Karpas-422 (cell line): ENCODE measurements at regions not wholly inside any gene's neighbourhood (a gene's known extent, or its start where the extent isn't known, plus 50 kb on each side); places are given as distances from the start of the nearest gene placed in this dataset.
"Not testable (repeated sequence)": the region's sequence is repeated elsewhere in the genome, so short reads cannot be mapped to it uniquely, and the experiment has no call there.

Experiments used
- DNase-seq: peaks from one replicate; pipeline ENCODE4 v3.0.0-alpha.2; 2015
- H2AFZ ChIP-seq: fragments of 200-600 bp; sonication (generic); 2 replicates; pipeline ENCODE4 v1.6.1; 2014; ENCODE audit warnings: antibody characterized with exemption, low read length, mixed read lengths
- H3K27ac ChIP-seq: fragments of 200-600 bp; sonication (generic); 2 replicates; pipeline ENCODE4 v1.5.1; 2014; ENCODE audit warnings: mild to moderate bottlenecking, low read length, moderate library complexity
- H3K27me3 ChIP-seq: fragments of 200-600 bp; sonication (generic); 2 replicates; pipeline ENCODE4 v1.6.1; 2014; ENCODE audit warnings: low read length, mixed read lengths
- H3K36me3 ChIP-seq: fragments of 200-600 bp; sonication (generic); 2 replicates; pipeline ENCODE4 v1.6.1; 2014; ENCODE audit warnings: low read length, mixed read lengths; ENCODE audit not compliant: insufficient read depth
- H3K4me1 ChIP-seq: fragments of 200-600 bp; sonication (generic); 2 replicates; pipeline ENCODE4 v1.6.1; 2014; ENCODE audit warnings: mild to moderate bottlenecking, low read length, mixed read lengths
- H3K4me2 ChIP-seq: fragments of 200-600 bp; sonication (generic); 2 replicates; pipeline ENCODE4 v1.6.1; 2014; ENCODE audit warnings: low read length, low read depth, mild to moderate bottlenecking; ENCODE audit not compliant: poor library complexity, severe bottlenecking
- H3K4me3 ChIP-seq: fragments of 200-600 bp; sonication (generic); 2 replicates; pipeline ENCODE4 v1.5.1; 2014; ENCODE audit warnings: mild to moderate bottlenecking, antibody characterized with exemption, low read length, mixed read lengths
- H3K79me2 ChIP-seq: fragments of 200-600 bp; sonication (generic); 2 replicates; pipeline ENCODE4 v1.6.1; 2014; ENCODE audit warnings: mild to moderate bottlenecking, low read length, mixed read lengths
- H3K9ac ChIP-seq: fragments of 200-600 bp; sonication (generic); 2 replicates; pipeline ENCODE4 v1.6.0; 2014; ENCODE audit warnings: low read length
- H3K9me2 ChIP-seq: fragments of 200-600 bp; sonication (generic), shearing (Covaris generic); replicated peaks from 2 replicates; pipeline ENCODE4 v1.6.0; 2014; ENCODE audit warnings: mild to moderate bottlenecking, low read length, moderate library complexity; ENCODE audit not compliant: insufficient read depth
- H3K9me3 ChIP-seq: fragments of 300-700, 200-600 bp; sonication (generic); 2 replicates; pipeline ENCODE4 v1.6.1; 2014; ENCODE audit warnings: low read length, mixed read lengths
- H4K20me1 ChIP-seq: fragments of 200-600 bp; sonication (generic); 2 replicates; pipeline ENCODE4 v1.6.1; 2014; ENCODE audit warnings: mild to moderate bottlenecking, antibody characterized with exemption, low read length, low read depth; ENCODE audit not compliant: insufficient read depth

GRCh38 chr2:153635494-153635893 lies 156.9 kb upstream of the RPRM start:
- Histone ChIP-seq H3K4me1 (no peaks in the 10 kb centered on the region), H3K9me2 (no peaks in the 10 kb centered on the region), H3K4me3 (no peak overlapping the region), H3K79me2 (no peaks in the 10 kb centered on the region), H2AFZ (no peak overlapping the region), H3K9me3 (no peaks in the 10 kb centered on the region), H3K27ac (no peak overlapping the region), H3K9ac (no peak overlapping the region), H4K20me1 (no peaks in the 10 kb centered on the region), H3K27me3 (no peaks in the 10 kb centered on the region), H3K4me2 (no peak overlapping the region), H3K36me3 (no peaks in the 10 kb centered on the region)
- no peak for DNase-seq

GRCh38 chr2:153641046-153641445 lies 162.5 kb upstream of the RPRM start:
- H3K4me2 ChIP-seq = no peak overlapping the region

GRCh38 chr2:153644955-153645354 lies 166.4 kb upstream of the RPRM start:
- no peak overlapping the region for H3K27ac ChIP-seq
- H3K9me2 ChIP-seq = no peaks in the 10 kb centered on the region
- no peaks in the 10 kb centered on the region for H3K27me3 ChIP-seq
- no peaks in the 10 kb centered on the region for H3K79me2 ChIP-seq
- no peak overlapping the region for H3K4me3 ChIP-seq
- H3K36me3 ChIP-seq = no peaks in the 10 kb centered on the region
- no peaks in the 10 kb centered on the region for H4K20me1 ChIP-seq
- DNase-seq = no peak
- no peak overlapping the region for H2AFZ ChIP-seq
- H3K9ac ChIP-seq = no peak overlapping the region
- no peaks in the 10 kb centered on the region for H3K9me3 ChIP-seq
- H3K4me1 ChIP-seq = no peaks in the 10 kb centered on the region
- H3K4me2 ChIP-seq = no peak overlapping the region

More at GRCh38 chr2:153641046-153641445, 162.5 kb upstream of the RPRM start:
- Histone ChIP-seq H3K4me1 (no peaks in the 10 kb centered on the region), H2AFZ (no peak overlapping the region), H3K9me2 (no peaks in the 10 kb centered on the region), H3K9me3 (no peaks in the 10 kb centered on the region), H3K4me3 (no peak overlapping the region), H3K27me3 (no peaks in the 10 kb centered on the region), H4K20me1 (no peaks in the 10 kb centered on the region), H3K36me3 (no peaks in the 10 kb centered on the region), H3K79me2 (no peaks in the 10 kb centered on the region), H3K27ac (no peak overlapping the region), H3K9ac (no peak overlapping the region)
- DNase-seq = no peak

- H3K9ac ChIP-seq = no peak overlapping the region
- H3K9me2 ChIP-seq = no peaks in the 10 kb centered on the region
- H3K27ac ChIP-seq = no peak overlapping the region
- H3K27me3 ChIP-seq = no peaks in the 10 kb centered on the region
- H2AFZ ChIP-seq = no peak overlapping the region
- no peaks in the 10 kb centered on the region for H3K36me3 ChIP-seq
- DNase-seq = no peak
- H3K79me2 ChIP-seq = no peaks in the 10 kb centered on the region
- no peaks in the 10 kb centered on the region for H4K20me1 ChIP-seq
- H3K4me2 ChIP-seq = no peak overlapping the region
- H3K4me3 ChIP-seq = no peak overlapping the region
- H3K4me1 ChIP-seq = no peaks in the 10 kb centered on the region
- H3K9me3 ChIP-seq = no peaks in the 10 kb centered on the region
Measured at GRCh38 chr2:153645599-153645998, 167.0 kb upstream of the RPRM start.

DNA sequence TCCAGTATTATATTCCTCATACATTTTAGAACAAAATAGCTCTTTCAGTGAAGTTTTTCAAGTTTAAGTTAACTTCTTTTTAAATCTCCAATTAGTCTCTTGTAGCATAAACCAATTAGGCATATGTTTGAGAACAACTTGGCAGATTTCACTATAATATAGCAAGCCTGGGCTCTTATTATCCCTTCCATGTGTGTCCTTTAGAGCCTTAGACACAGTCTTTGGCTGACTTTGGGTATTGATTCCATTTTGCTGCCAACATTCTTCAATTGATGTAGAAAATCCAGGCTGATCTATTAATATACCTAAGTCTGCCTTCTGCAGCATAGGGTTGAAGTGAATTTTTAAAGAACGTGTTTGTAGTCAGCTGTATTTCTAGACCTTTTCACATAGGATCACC lies 179.1 kb upstream of the RPRM start:
- H3K27ac ChIP-seq = no peak overlapping the region
- H3K4me3 ChIP-seq = no peak overlapping the region
- H3K4me1 ChIP-seq = no peaks in the 10 kb centered on the region
- H3K36me3 ChIP-seq = no peaks in the 10 kb centered on the region
- no peaks in the 10 kb centered on the region for H3K79me2 ChIP-seq
- H2AFZ ChIP-seq = no peak overlapping the region
- no peak for DNase-seq
- H4K20me1 ChIP-seq = no peaks in the 10 kb centered on the region
- no peak overlapping the region for H3K4me2 ChIP-seq
- H3K9me3 ChIP-seq = no peaks in the 10 kb centered on the region
- no peak overlapping the region for H3K9ac ChIP-seq
- H3K27me3 ChIP-seq = no peaks in the 10 kb centered on the region
- no peaks in the 10 kb centered on the region for H3K9me2 ChIP-seq

- H3K9ac ChIP-seq = no peak overlapping the region
- no peak overlapping the region for H3K27ac ChIP-seq
- H3K27me3 ChIP-seq = no peaks in the 10 kb centered on the region
- no peaks in the 10 kb centered on the region for H3K79me2 ChIP-seq
- DNase-seq = no peak
- H4K20me1 ChIP-seq = no peaks in the 10 kb centered on the region
- no peak overlapping the region for H3K4me3 ChIP-seq
- H2AFZ ChIP-seq = no peak overlapping the region
- no peak overlapping the region for H3K4me2 ChIP-seq
- H3K4me1 ChIP-seq = no peaks in the 10 kb centered on the region
- no peaks in the 10 kb centered on the region for H3K36me3 ChIP-seq
- no peaks in the 10 kb centered on the region for H3K9me3 ChIP-seq
- no peaks in the 10 kb centered on the region for H3K9me2 ChIP-seq
Measured at GRCh38 chr2:153661801-153662200, 183.2 kb upstream of the RPRM start.

DNA sequence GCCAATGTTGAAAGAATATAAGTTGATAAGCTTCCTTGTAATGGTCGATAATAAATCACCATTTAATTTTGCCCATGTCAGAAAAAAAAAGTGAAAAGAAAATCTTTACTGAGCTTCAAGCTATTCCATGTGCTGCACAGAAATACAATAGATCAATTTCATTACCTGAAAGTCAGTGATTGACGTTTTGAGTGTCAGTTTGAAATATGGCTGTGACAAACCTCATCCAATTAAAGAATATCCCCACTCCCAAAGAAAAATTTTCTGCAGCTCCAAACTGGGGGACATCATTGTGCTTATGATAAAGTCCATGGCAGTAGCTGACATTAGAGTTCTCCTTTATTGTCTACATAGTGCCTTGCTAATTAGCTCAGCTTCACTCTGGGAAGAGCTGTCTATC lies 184.8 kb upstream of the RPRM start:
- no peaks in the 10 kb centered on the region for H3K36me3 ChIP-seq
- no peak overlapping the region for H3K9ac ChIP-seq
- H4K20me1 ChIP-seq = no peaks in the 10 kb centered on the region
- no peaks in the 10 kb centered on the region for H3K9me2 ChIP-seq
- no peaks in the 10 kb centered on the region for H3K79me2 ChIP-seq
- DNase-seq = no peak
- H3K4me1 ChIP-seq = no peaks in the 10 kb centered on the region
- no peak overlapping the region for H3K27ac ChIP-seq
- no peaks in the 10 kb centered on the region for H3K27me3 ChIP-seq
- no peak overlapping the region for H3K4me2 ChIP-seq
- no peak overlapping the region for H3K4me3 ChIP-seq
- H3K9me3 ChIP-seq = no peaks in the 10 kb centered on the region
- no peak overlapping the region for H2AFZ ChIP-seq

DNA sequence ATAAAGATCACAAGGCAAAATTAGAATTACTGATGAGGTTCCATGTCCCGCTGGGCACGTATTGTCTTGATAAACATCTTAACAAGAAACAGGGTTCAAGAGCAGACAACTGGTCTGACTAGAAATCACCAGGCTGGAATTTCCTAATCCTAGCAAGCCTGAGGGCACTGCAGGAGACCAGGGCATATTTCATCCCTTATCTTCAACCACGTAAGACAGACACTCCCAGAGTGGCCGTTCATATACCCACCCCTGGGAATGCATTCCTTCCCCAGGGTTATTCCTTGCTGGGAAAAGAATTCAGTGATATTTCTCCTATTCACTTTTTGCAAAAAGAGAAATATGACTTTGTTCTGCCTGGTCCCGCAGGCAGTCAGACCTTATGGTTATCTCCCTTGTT lies 185.4 kb upstream of the RPRM start:
- H3K4me1 ChIP-seq, H3K27me3 ChIP-seq, DNase-seq, H2AFZ ChIP-seq, H3K9ac ChIP-seq, H4K20me1 ChIP-seq, H3K79me2 ChIP-seq, H3K4me3 ChIP-seq, H3K27ac ChIP-seq, H3K9me2 ChIP-seq, H3K4me2 ChIP-seq, H3K36me3 ChIP-seq, H3K9me3 ChIP-seq: not testable (repeated sequence)

DNA sequence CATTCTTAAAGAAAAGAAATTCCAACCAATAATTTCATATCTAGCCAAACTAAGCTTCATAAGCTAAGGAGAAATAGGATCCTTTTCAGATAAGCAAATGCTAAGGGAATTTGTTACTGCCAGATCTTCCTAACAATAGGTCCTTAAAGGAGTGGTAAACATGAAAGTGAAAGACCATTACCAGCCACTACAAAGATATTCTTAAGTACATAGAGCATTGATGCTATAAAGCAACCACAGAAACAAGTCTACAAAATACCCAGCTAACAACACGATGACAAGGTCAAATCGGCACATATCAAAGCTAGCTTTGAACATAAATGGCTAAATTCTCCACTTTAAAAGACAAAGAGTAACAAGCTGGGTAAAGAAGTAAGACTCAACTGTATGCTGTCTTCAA lies 188.9 kb upstream of the RPRM start:
- no peak overlapping the region for H3K27ac ChIP-seq
- no peaks in the 10 kb centered on the region for H3K4me1 ChIP-seq
- no peak overlapping the region for H2AFZ ChIP-seq

More for the DNA sequence above, 188.9 kb upstream of the RPRM start:
- Histone ChIP-seq H3K79me2 (no peaks in the 10 kb centered on the region), H3K36me3 (no peaks in the 10 kb centered on the region), H3K27me3 (no peaks in the 10 kb centered on the region), H3K4me2 (no peak overlapping the region), H3K9ac (no peak overlapping the region), H3K9me2 (no peaks in the 10 kb centered on the region), H3K4me3 (no peak overlapping the region), H3K9me3 (no peaks in the 10 kb centered on the region), H4K20me1 (no peaks in the 10 kb centered on the region)
- no peak for DNase-seq
